ENCODE measurements at regions not wholly inside any gene's neighbourhood (a gene's known extent, or its start where the extent isn't known, plus 50 kb on each side); places are given as distances from the start of the nearest gene placed in this dataset.

GRCh38 chr7:156318426-156318825 lies 322.1 kb upstream of the RNF32 start:
- intact Hi-C loops (cut with DNase I, micrococcal nuclease) = no loop called here
- ATAC-seq (ENCODE audit: poor library complexity) (no peak), DNase-seq (no peak)
- H3K36me3 Mint-ChIP-seq (ENCODE audit: low read depth) = no peaks in the 10 kb centered on the region
- ChIA-PET CTCF (no interaction called here), POLR2A (no interaction called here)
- peaks cover 0 to 2% of the 10 kb centered on the region in 2 experiments for H3K27me3 ChIP-seq (ENCODE audit: control insufficient read depth in 1 of 2, insufficient read depth in 2 of 2, low read length in 2 of 2)
- H3K27ac ChIP-seq (ENCODE audit: low read depth in 1 of 2, low read length in 2 of 2) = no peak overlapping the region
- no peak overlapping the region for H3K4me3 ChIP-seq (ENCODE audit: low read length)
- H3K4me3 Mint-ChIP-seq = no peak overlapping the region
- no peaks in the 10 kb centered on the region for H3K4me1 ChIP-seq (ENCODE audit: insufficient read depth, low read length)
- peaks cover 33% of the 10 kb centered on the region for H3K27me3 Mint-ChIP-seq
- H3K36me3 ChIP-seq (ENCODE audit: insufficient read depth, low read length) = no peaks in the 10 kb centered on the region
- no peak overlapping the region for H3K27ac Mint-ChIP-seq
- H3K4me1 Mint-ChIP-seq (ENCODE audit: low read depth) = no peaks in the 10 kb centered on the region
- no peak for TF ChIP-seq CTCF (IDR thresholded peaks at IDR 0.05)
- H3K9me3 Mint-ChIP-seq = peaks cover 9% of the 10 kb centered on the region
- peaks cover 12 to 23% of the 10 kb centered on the region in 2 experiments for H3K9me3 ChIP-seq (ENCODE audit: control insufficient read depth in 1 of 2, insufficient read depth in 1 of 2, low read length in 2 of 2)

- no peaks in the 10 kb centered on the region for H3K4me1 ChIP-seq (ENCODE audit: insufficient read depth, low read length)
- H3K36me3 Mint-ChIP-seq (ENCODE audit: low read depth) = no peaks in the 10 kb centered on the region
- H3K9me3 ChIP-seq (ENCODE audit: control insufficient read depth in 1 of 2, insufficient read depth in 1 of 2, low read length in 2 of 2) = no peaks in the 10 kb centered on the region
- no peak for ATAC-seq (ENCODE audit: poor library complexity)
- no peaks in the 10 kb centered on the region for H3K9me3 Mint-ChIP-seq
- H3K27me3 Mint-ChIP-seq = peaks cover 7% of the 10 kb centered on the region
- H3K27me3 ChIP-seq (ENCODE audit: control insufficient read depth in 1 of 2, insufficient read depth in 2 of 2, low read length in 2 of 2) = peaks cover 0 to 7% of the 10 kb centered on the region in 2 experiments
- no peaks in the 10 kb centered on the region for H3K4me1 Mint-ChIP-seq (ENCODE audit: low read depth)
- no peak for TF ChIP-seq CTCF (IDR thresholded peaks at IDR 0.05)
- H3K36me3 ChIP-seq (ENCODE audit: insufficient read depth, low read length) = no peaks in the 10 kb centered on the region
- no peak overlapping the region for H3K4me3 ChIP-seq (ENCODE audit: low read length)
- no peak overlapping the region for H3K27ac ChIP-seq (ENCODE audit: low read depth in 1 of 2, low read length in 2 of 2)
- intact Hi-C loops (cut with DNase I, micrococcal nuclease) = no loop called here
- ChIA-PET POLR2A (no interaction called here), CTCF (no interaction called here)
- no peak overlapping the region for H3K27ac Mint-ChIP-seq
- no peak overlapping the region for H3K4me3 Mint-ChIP-seq
- DNase-seq = no peak
Measured at GRCh38 chr7:156309016-156309620, 331.5 kb upstream of the RNF32 start.

GRCh38 chr7:156307193-156307592 lies 333.4 kb upstream of the RNF32 start:
- Mint-ChIP-seq H3K27me3 (no peaks in the 10 kb centered on the region), H3K9me3 (no peaks in the 10 kb centered on the region), H3K36me3 (ENCODE audit: low read depth) (no peaks in the 10 kb centered on the region), H3K27ac (no peak overlapping the region), H3K4me1 (ENCODE audit: low read depth) (no peaks in the 10 kb centered on the region), H3K4me3 (no peak overlapping the region)
- Histone ChIP-seq H3K4me1 (ENCODE audit: insufficient read depth, low read length) (no peaks in the 10 kb centered on the region), H3K4me3 (ENCODE audit: low read length) (no peak overlapping the region), H3K36me3 (ENCODE audit: insufficient read depth, low read length) (no peaks in the 10 kb centered on the region), H3K27ac (ENCODE audit: low read depth in 1 of 2, low read length in 2 of 2) (no peak overlapping the region), H3K9me3 (ENCODE audit: control insufficient read depth in 1 of 2, insufficient read depth in 1 of 2, low read length in 2 of 2) (no peaks in the 10 kb centered on the region), H3K27me3 (ENCODE audit: control insufficient read depth in 1 of 2, insufficient read depth in 2 of 2, low read length in 2 of 2) (peaks cover 0 to 7% of the 10 kb centered on the region in 2 experiments)
- TF ChIP-seq CTCF (IDR thresholded peaks at IDR 0.05) = no peak
- DNase-seq (no peak), ATAC-seq (ENCODE audit: poor library complexity) (no peak)
- intact Hi-C loops (cut with DNase I, micrococcal nuclease) = no loop called here
- ChIA-PET CTCF (no interaction called here), POLR2A (no interaction called here)

All from CD4-positive, alpha-beta T cell (primary cell).